GM12878 (cell line): ENCODE measurements at regions not wholly inside any gene's neighbourhood (a gene's known extent, or its start where the extent isn't known, plus 50 kb on each side); places are given as distances from the start of the nearest gene placed in this dataset.

Experiments
- ATAC-seq: fragments of 200-7000 bp; cut with Tn5 transposase; 3 replicates; pipeline ENCODE4 v1.9.1; 2020; ENCODE audit warnings: mild to moderate bottlenecking, moderate library complexity
- BruUV-seq: library from RNA; stranded (reverse); fragments of 400-500 nt; replicated peaks from 2 replicates; lab custom pipeline; 2021; lab: Mats Ljungman, UMichigan
- CTCF ChIA-PET: fragments of 300-600 bp; sonication (Branson Sonifier 250); formaldehyde crosslinking; extraction: SDS; loops from one replicate; lab custom pipeline; 2021; ENCODE audit warnings: inconsistent platforms; lab: Yijun Ruan, JAX
- POLR2A ChIA-PET: fragments of 350-600 bp; formaldehyde crosslinking; extraction: SDS; loops from one replicate; lab custom pipeline; 2021; ENCODE audit warnings: inconsistent platforms; lab: Charles Lee
- RAD21 ChIA-PET: fragments of 300-600 bp; sonication (Branson Sonifier 250); formaldehyde crosslinking; loops from one replicate; lab custom pipeline; 2023; ENCODE audit warnings: antibody characterized with exemption; ENCODE audit not compliant: unreplicated experiment; lab: Charles Lee
- SMC1A ChIA-PET: fragments of 300-600 bp; sonication (Branson Sonifier 250); formaldehyde crosslinking; loops from one replicate; lab custom pipeline; 2023; ENCODE audit not compliant: unreplicated experiment, uncharacterized antibody; lab: Charles Lee
- DNase-seq: peaks from one replicate; pipeline ENCODE4 v3.0.0-alpha.2; 2011; ENCODE audit warnings: low read depth, low spot score
- FAIRE-seq: peaks from 3 replicates; lab custom pipeline; 2011; peaks lifted over from hg19 to GRCh38; lab: Jason Lieb, UNC
- H2AFZ ChIP-seq: 2 replicates; pipeline ENCODE4 v1.6.0; 2011; ENCODE audit warnings: low read depth, low read length, control low read depth; ENCODE audit not compliant: control insufficient read depth
- H3K27ac ChIP-seq: 2 replicates; pipeline ENCODE4 v1.5.1; 2011; ENCODE audit warnings: control low read depth; ENCODE audit not compliant: control insufficient read depth, insufficient read depth
- H3K27me3 ChIP-seq, 2 experiments: replicated peaks in 1 of 2; 2 replicates each; pipeline versions ENCODE4 v1.6.0 to v1.6.1; 2011; ENCODE audit warnings: low read length in 1 of 2; ENCODE audit not compliant: control insufficient read depth in 2 of 2, insufficient read depth in 2 of 2
- H3K36me3 ChIP-seq, 2 experiments: 2 replicates each; pipeline ENCODE4 v1.5.1; 2011; ENCODE audit warnings: low read length in 1 of 2; ENCODE audit not compliant: control insufficient read depth in 2 of 2, insufficient read depth in 2 of 2
- H3K4me1 ChIP-seq: 2 replicates; pipeline ENCODE4 v1.6.1; 2011; ENCODE audit warnings: mild to moderate bottlenecking, low read length, moderate library complexity, mixed read lengths; ENCODE audit not compliant: control insufficient read depth, insufficient read depth
- H3K4me2 ChIP-seq: 2 replicates; pipeline ENCODE4 v1.6.0; 2011; ENCODE audit warnings: control low read depth; ENCODE audit not compliant: control insufficient read depth, insufficient read depth
- H3K4me3 ChIP-seq: fragments of 200-600 bp; sonication (generic); 2 replicates; pipeline ENCODE4 v1.5.1; 2016
- H3K79me2 ChIP-seq: 2 replicates; pipeline ENCODE4 v1.6.0; 2011; ENCODE audit warnings: low read length; ENCODE audit not compliant: control insufficient read depth, insufficient read depth
- H3K9ac ChIP-seq: 2 replicates; pipeline ENCODE4 v1.8.0; 2011; ENCODE audit warnings: low read length, control low read depth, mixed read lengths; ENCODE audit not compliant: control insufficient read depth, insufficient read depth
- H3K9me3 ChIP-seq: replicated peaks from 3 replicates; pipeline ENCODE4 v1.5.1; 2011; ENCODE audit warnings: mild to moderate bottlenecking, low read length; ENCODE audit not compliant: control insufficient read depth, insufficient read depth
- H4K20me1 ChIP-seq: 2 replicates; pipeline ENCODE4 v1.6.0; 2011; ENCODE audit not compliant: control insufficient read depth, insufficient read depth
- ATF7 ChIP-seq: fragments of 450-650 bp; IDR thresholded peaks from 2 replicates; pipeline ENCODE4 v1.6.1; 2016; ENCODE audit warnings: low read depth, mild to moderate bottlenecking
- CEBPB ChIP-seq, 2 experiments: fragments of 150-350 bp in 1 of 2; IDR thresholded peaks; 2 replicates each; pipeline ENCODE4 v1.6.1; 2012 to 2014; ENCODE audit warnings: low read depth in 2 of 2, low read length in 2 of 2, borderline replicate concordance in 1 of 2, inconsistent platforms in 1 of 2
- ESRRA ChIP-seq: IDR thresholded peaks from 2 replicates; pipeline ENCODE4 v1.6.1; 2012; ENCODE audit warnings: mild to moderate bottlenecking, low read length, improper control_type of control experiment
- EZH2 ChIP-seq: IDR thresholded peaks from 2 replicates; pipeline ENCODE4 v1.6.1; 2012; ENCODE audit warnings: low read depth, mild to moderate bottlenecking, control low read depth, inconsistent platforms, low read length, borderline replicate concordance; ENCODE audit not compliant: control insufficient read depth
- FOS ChIP-seq: IDR thresholded peaks from 3 replicates; pipeline ENCODE4 v1.6.1; 2011; ENCODE audit warnings: borderline replicate concordance; ENCODE audit not compliant: insufficient read length; ENCODE audit errors: extremely low read depth
- IKZF2 ChIP-seq, 2 experiments: fragments of 450-650 bp; IDR thresholded peaks; 2 replicates each; pipeline ENCODE4 v1.6.1; 2017; ENCODE audit warnings: mild to moderate bottlenecking in 2 of 2, moderate library complexity in 2 of 2
- KDM1A ChIP-seq: fragments of 200-600 bp; sonication (generic); IDR thresholded peaks from 2 replicates; pipeline ENCODE4 v1.6.1; 2016; ENCODE audit warnings: borderline replicate concordance
- MYB ChIP-seq: fragments of 150-350 bp; IDR thresholded peaks from 2 replicates; pipeline ENCODE4 v1.6.1; 2014; ENCODE audit warnings: mild to moderate bottlenecking, low read depth, low read length, borderline replicate concordance
- NFYA ChIP-seq: IDR thresholded peaks from 2 replicates; pipeline ENCODE4 v1.6.1; 2011; ENCODE audit warnings: low read depth, mild to moderate bottlenecking, low read length, improper control_type of control experiment, borderline replicate concordance
- PML ChIP-seq: IDR thresholded peaks from 2 replicates; pipeline ENCODE4 v1.6.1; 2012; ENCODE audit warnings: low read length, inconsistent platforms
- SMAD1 ChIP-seq: fragments of 450-650 bp; IDR thresholded peaks from 2 replicates; pipeline ENCODE4 v1.6.1; 2018; ENCODE audit warnings: mild to moderate bottlenecking, low read depth; ENCODE audit not compliant: partially characterized antibody
- SMARCA5 ChIP-seq: fragments of 450-650 bp; IDR thresholded peaks from 2 replicates; pipeline ENCODE4 v1.6.1; 2017; ENCODE audit warnings: mild to moderate bottlenecking
- ZZZ3 ChIP-seq: IDR thresholded peaks from 2 replicates; pipeline ENCODE4 v1.6.1; 2011; ENCODE audit warnings: low read depth; ENCODE audit not compliant: control insufficient read depth, insufficient read length
- WGBS: methylation state at CpG from one replicate; pipeline ENCODE4 v1.1.6; 2016; ENCODE audit warnings: low lambda C conversion rate; ENCODE audit not compliant: insufficient replicate concordance, insufficient coverage; ENCODE audit errors: missing lambda C conversion rate; 5-methylcytosine and 5-hydroxymethylcytosine counted together
- in situ Hi-C: fragments of 300-500 bp; cut with MboI; formaldehyde crosslinking; loops from 9 replicates; pipeline ENCODE4 v1.14.3; 2018; ENCODE audit warnings: mixed read lengths
- intact Hi-C: fragments of 100-400 bp; cut with micrococcal nuclease; formaldehyde crosslinking; loops from one replicate; pipeline ENCODE4 v1.14.2; 2022; ENCODE audit not compliant: unreplicated experiment
- TF ChIP-seq, protein P1 (sequence below): fragments of 450-650 bp; formaldehyde crosslinking; IDR thresholded peaks from 2 replicates; pipeline ENCODE4 v1.5.0; 2022; ENCODE audit warnings: mild to moderate bottlenecking, missing genetic modification characterization
- TF ChIP-seq, protein P2 (sequence below): IDR thresholded peaks from 2 replicates; pipeline ENCODE4 v1.6.1; 2011; ENCODE audit warnings: borderline replicate concordance, low read depth, mild to moderate bottlenecking, moderate library complexity, low read length; ENCODE audit not compliant: insufficient read depth, poor library complexity, severe bottlenecking
- TF ChIP-seq, protein P3 (sequence below): fragments of 450-650 bp; conservative IDR thresholded peaks from 2 replicates; pipeline ENCODE4 v1.6.1; 2017; ENCODE audit warnings: mild to moderate bottlenecking, moderate library complexity

DNA sequence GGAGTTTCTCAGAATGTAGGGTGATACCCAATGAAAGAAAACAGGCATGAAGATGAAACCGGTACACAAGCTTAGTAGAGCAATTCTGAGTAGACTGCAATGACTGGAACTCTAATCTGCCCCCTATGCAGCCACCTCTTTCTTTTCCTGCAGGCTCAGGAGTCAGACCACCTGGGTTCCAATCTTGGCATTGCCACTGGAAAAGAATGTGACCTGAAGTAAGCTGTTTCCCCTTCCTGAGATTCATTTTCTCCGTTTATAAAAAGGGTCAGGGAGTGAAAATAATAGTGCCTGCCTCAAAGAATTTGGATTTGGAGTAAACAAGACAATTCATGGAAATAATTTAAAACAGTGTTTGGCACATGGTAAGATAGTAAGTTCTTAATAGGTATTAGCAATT lies 1464.0 kb downstream of the PCDH7 start:
- BruUV-seq: no TSS peak
- 3% methylated on average over 2 of the region's 2 CpGs for WGBS
- in situ Hi-C loops (no loop called here), intact Hi-C loops (no loop called here)
- ChIA-PET SMC1A (no interaction called here), CTCF (no interaction called here), POLR2A (no interaction called here), RAD21 (no interaction called here)
- Histone ChIP-seq H3K79me2 (no peaks in the 10 kb centered on the region), H3K4me1 (no peaks in the 10 kb centered on the region), H3K27ac (no peak overlapping the region), H3K4me2 (no peak overlapping the region), H3K36me3 (no peaks in the 10 kb centered on the region), H2AFZ (no peak overlapping the region), H3K9me3 (no peaks in the 10 kb centered on the region), H3K4me3 (no peak overlapping the region), H4K20me1 (no peaks in the 10 kb centered on the region), H3K9ac (no peak overlapping the region), H3K27me3 (no peaks in the 10 kb centered on the region)
- no peak for ATAC-seq
- no peak for DNase-seq
- no peak for FAIRE-seq
- no peak for TF ChIP-seq SMARCA5
- no peak for TF ChIP-seq ESRRA
- no peak for TF ChIP-seq FOS
- no peak for TF ChIP-seq MYB
- TF ChIP-seq NFYA: no peak
- no peak for TF ChIP-seq KDM1A
- TF ChIP-seq, protein P1, sequence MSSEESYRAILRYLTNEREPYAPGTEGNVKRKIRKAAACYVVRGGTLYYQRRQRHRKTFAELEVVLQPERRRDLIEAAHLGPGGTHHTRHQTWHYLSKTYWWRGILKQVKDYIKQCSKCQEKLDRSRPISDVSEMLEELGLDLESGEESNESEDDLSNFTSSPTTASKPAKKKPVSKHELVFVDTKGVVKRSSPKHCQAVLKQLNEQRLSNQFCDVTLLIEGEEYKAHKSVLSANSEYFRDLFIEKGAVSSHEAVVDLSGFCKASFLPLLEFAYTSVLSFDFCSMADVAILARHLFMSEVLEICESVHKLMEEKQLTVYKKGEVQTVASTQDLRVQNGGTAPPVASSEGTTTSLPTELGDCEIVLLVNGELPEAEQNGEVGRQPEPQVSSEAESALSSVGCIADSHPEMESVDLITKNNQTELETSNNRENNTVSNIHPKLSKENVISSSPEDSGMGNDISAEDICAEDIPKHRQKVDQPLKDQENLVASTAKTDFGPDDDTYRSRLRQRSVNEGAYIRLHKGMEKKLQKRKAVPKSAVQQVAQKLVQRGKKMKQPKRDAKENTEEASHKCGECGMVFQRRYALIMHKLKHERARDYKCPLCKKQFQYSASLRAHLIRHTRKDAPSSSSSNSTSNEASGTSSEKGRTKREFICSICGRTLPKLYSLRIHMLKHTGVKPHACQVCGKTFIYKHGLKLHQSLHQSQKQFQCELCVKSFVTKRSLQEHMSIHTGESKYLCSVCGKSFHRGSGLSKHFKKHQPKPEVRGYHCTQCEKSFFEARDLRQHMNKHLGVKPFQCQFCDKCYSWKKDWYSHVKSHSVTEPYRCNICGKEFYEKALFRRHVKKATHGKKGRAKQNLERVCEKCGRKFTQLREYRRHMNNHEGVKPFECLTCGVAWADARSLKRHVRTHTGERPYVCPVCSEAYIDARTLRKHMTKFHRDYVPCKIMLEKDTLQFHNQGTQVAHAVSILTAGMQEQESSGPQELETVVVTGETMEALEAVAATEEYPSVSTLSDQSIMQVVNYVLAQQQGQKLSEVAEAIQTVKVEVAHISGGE (CRISPR knock-in tag): no peak
- no peak for TF ChIP-seq EZH2
- TF ChIP-seq ATF7: no peak
- no peak for TF ChIP-seq ZZZ3
- TF ChIP-seq CEBPB (IDR thresholded peaks at IDR 0.05; ENCODE audit: borderline replicate concordance in 1 of 2, low read depth in 2 of 2, low read length in 2 of 2): no peak
- TF ChIP-seq, protein P2, sequence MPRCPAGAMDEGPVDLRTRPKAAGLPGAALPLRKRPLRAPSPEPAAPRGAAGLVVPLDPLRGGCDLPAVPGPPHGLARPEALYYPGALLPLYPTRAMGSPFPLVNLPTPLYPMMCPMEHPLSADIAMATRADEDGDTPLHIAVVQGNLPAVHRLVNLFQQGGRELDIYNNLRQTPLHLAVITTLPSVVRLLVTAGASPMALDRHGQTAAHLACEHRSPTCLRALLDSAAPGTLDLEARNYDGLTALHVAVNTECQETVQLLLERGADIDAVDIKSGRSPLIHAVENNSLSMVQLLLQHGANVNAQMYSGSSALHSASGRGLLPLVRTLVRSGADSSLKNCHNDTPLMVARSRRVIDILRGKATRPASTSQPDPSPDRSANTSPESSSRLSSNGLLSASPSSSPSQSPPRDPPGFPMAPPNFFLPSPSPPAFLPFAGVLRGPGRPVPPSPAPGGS: no peak
- TF ChIP-seq IKZF2 (IDR thresholded peaks at IDR 0.05): no peak
- TF ChIP-seq, protein P3, sequence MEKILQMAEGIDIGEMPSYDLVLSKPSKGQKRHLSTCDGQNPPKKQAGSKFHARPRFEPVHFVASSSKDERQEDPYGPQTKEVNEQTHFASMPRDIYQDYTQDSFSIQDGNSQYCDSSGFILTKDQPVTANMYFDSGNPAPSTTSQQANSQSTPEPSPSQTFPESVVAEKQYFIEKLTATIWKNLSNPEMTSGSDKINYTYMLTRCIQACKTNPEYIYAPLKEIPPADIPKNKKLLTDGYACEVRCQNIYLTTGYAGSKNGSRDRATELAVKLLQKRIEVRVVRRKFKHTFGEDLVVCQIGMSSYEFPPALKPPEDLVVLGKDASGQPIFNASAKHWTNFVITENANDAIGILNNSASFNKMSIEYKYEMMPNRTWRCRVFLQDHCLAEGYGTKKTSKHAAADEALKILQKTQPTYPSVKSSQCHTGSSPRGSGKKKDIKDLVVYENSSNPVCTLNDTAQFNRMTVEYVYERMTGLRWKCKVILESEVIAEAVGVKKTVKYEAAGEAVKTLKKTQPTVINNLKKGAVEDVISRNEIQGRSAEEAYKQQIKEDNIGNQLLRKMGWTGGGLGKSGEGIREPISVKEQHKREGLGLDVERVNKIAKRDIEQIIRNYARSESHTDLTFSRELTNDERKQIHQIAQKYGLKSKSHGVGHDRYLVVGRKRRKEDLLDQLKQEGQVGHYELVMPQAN: no peak
- TF ChIP-seq PML: no peak
- TF ChIP-seq SMAD1: no peak
